ENCODE measurements at regions not wholly inside any gene's neighbourhood (a gene's known extent, or its start where the extent isn't known, plus 50 kb on each side); places are given as distances from the start of the nearest gene placed in this dataset.
"Not testable (repeated sequence)": the region's sequence is repeated elsewhere in the genome, so short reads cannot be mapped to it uniquely, and the experiment has no call there.

- H3K9me3 Mint-ChIP-seq (ENCODE audit: low read depth, unreplicated experiment), result peaks cover 11% of the 10 kb centered on the region
- no peaks in the 10 kb centered on the region for H3K4me1 Mint-ChIP-seq (ENCODE audit: low read depth, unreplicated experiment)
- intact Hi-C loops (cut with micrococcal nuclease; ENCODE audit: unreplicated experiment), result no loop called here
- H3K27ac Mint-ChIP-seq (ENCODE audit: unreplicated experiment), result no peak overlapping the region
- no peak overlapping the region for H3K4me3 Mint-ChIP-seq (ENCODE audit: low read depth, unreplicated experiment)
- no TSS peak for BruUV-seq (replicated peaks)
- H3K27me3 Mint-ChIP-seq (ENCODE audit: unreplicated experiment), result no peaks in the 10 kb centered on the region
- CTCF ChIA-PET, result no interaction called here
- no peak for DNase-seq
- TF ChIP-seq CTCF (IDR thresholded peaks at IDR 0.05; ENCODE audit: unreplicated experiment), result no peak
- H3K36me3 Mint-ChIP-seq (ENCODE audit: insufficient read depth, unreplicated experiment), result no peaks in the 10 kb centered on the region
Observed at GRCh38 chr16:10296956-10297340, 88.9 kb upstream of the ATF7IP2 start.

GRCh38 chr16:10297341-10298006, 88.4 kb upstream of the ATF7IP2 start:
- CTCF ChIA-PET, result no interaction called here
- Mint-ChIP-seq H3K9me3 (ENCODE audit: low read depth, unreplicated experiment) (peaks cover 11% of the 10 kb centered on the region), H3K4me3 (ENCODE audit: low read depth, unreplicated experiment) (no peak overlapping the region), H3K4me1 (ENCODE audit: low read depth, unreplicated experiment) (no peaks in the 10 kb centered on the region), H3K27me3 (ENCODE audit: unreplicated experiment) (no peaks in the 10 kb centered on the region), H3K27ac (ENCODE audit: unreplicated experiment) (no peak overlapping the region), H3K36me3 (ENCODE audit: insufficient read depth, unreplicated experiment) (no peaks in the 10 kb centered on the region)
- intact Hi-C loops (cut with micrococcal nuclease; ENCODE audit: unreplicated experiment), result no loop called here
- no TSS peak for BruUV-seq (replicated peaks)
- TF ChIP-seq CTCF (IDR thresholded peaks at IDR 0.05; ENCODE audit: unreplicated experiment), result no peak
- DNase-seq, result no peak

GRCh38 chr16:10300905-10301304, 85.0 kb upstream of the ATF7IP2 start:
- Mint-ChIP-seq H3K4me1 (ENCODE audit: low read depth, unreplicated experiment) (no peaks in the 10 kb centered on the region), H3K27ac (ENCODE audit: unreplicated experiment) (no peak overlapping the region), H3K27me3 (ENCODE audit: unreplicated experiment) (no peaks in the 10 kb centered on the region), H3K9me3 (ENCODE audit: low read depth, unreplicated experiment) (peaks cover 2% of the 10 kb centered on the region), H3K36me3 (ENCODE audit: insufficient read depth, unreplicated experiment) (no peaks in the 10 kb centered on the region), H3K4me3 (ENCODE audit: low read depth, unreplicated experiment) (no peak overlapping the region)
- CTCF ChIA-PET, result interaction anchor here (0.7 kb wide), 2 partner anchors 22 to 528 kb away, joined by 3 read pairs; no protein-coding TSS in a partner anchor
- intact Hi-C loops (cut with micrococcal nuclease; ENCODE audit: unreplicated experiment), result loop anchor here (5.0 kb wide), 1 partner anchor 39 kb away; no protein-coding TSS in a partner anchor
- peak; percentile 24 for DNase-seq
- TF ChIP-seq CTCF (IDR thresholded peaks at IDR 0.05; ENCODE audit: unreplicated experiment), result no peak
- no TSS peak for BruUV-seq (replicated peaks)

GRCh38 chr16:10301547-10301946, 84.3 kb upstream of the ATF7IP2 start:
- not testable (repeated sequence) for BruUV-seq (replicated peaks); H3K27ac Mint-ChIP-seq (ENCODE audit: unreplicated experiment)
- intact Hi-C loops (cut with micrococcal nuclease; ENCODE audit: unreplicated experiment), result loop anchor here (5.0 kb wide), 1 partner anchor 39 kb away; no protein-coding TSS in a partner anchor

GRCh38 chr16:10305912-10306311, 79.9 kb upstream of the ATF7IP2 start:
- Mint-ChIP-seq H3K9me3 (ENCODE audit: low read depth, unreplicated experiment) (peaks cover 3% of the 10 kb centered on the region), H3K27ac (ENCODE audit: unreplicated experiment) (no peak overlapping the region), H3K27me3 (ENCODE audit: unreplicated experiment) (no peaks in the 10 kb centered on the region), H3K4me3 (ENCODE audit: low read depth, unreplicated experiment) (no peak overlapping the region), H3K36me3 (ENCODE audit: insufficient read depth, unreplicated experiment) (no peaks in the 10 kb centered on the region), H3K4me1 (ENCODE audit: low read depth, unreplicated experiment) (no peaks in the 10 kb centered on the region)
- TF ChIP-seq CTCF (IDR thresholded peaks at IDR 0.05; ENCODE audit: unreplicated experiment), result no peak
- BruUV-seq (replicated peaks), result no TSS peak
- no peak for DNase-seq
- CTCF ChIA-PET, result no interaction called here
- intact Hi-C loops (cut with micrococcal nuclease; ENCODE audit: unreplicated experiment), result no loop called here

More at GRCh38 chr16:10301547-10301946, 84.3 kb upstream of the ATF7IP2 start:
- not testable (repeated sequence) for DNase-seq; H3K36me3 Mint-ChIP-seq (ENCODE audit: insufficient read depth, unreplicated experiment); H3K4me1 Mint-ChIP-seq (ENCODE audit: low read depth, unreplicated experiment); H3K27me3 Mint-ChIP-seq (ENCODE audit: unreplicated experiment); H3K4me3 Mint-ChIP-seq (ENCODE audit: low read depth, unreplicated experiment); H3K9me3 Mint-ChIP-seq (ENCODE audit: low read depth, unreplicated experiment)
- CTCF ChIA-PET, result interaction anchor here (0.6 to 0.7 kb wide), 2 partner anchors 22 to 137 kb away, joined by 3 read pairs; no protein-coding TSS in a partner anchor

Data from Calu3 (cell line).